GM12878 (cell line): ENCODE measurements at regions not wholly inside any gene's neighbourhood (a gene's known extent, or its start where the extent isn't known, plus 50 kb on each side); places are given as distances from the start of the nearest gene placed in this dataset.

Source experiments
- ATAC-seq: fragments of 200-7000 bp; cut with Tn5 transposase; 3 replicates; pipeline ENCODE4 v1.9.1; 2020; ENCODE audit warnings: mild to moderate bottlenecking, moderate library complexity
- BruUV-seq: library from RNA; stranded (reverse); fragments of 400-500 nt; replicated peaks from 2 replicates; lab custom pipeline; 2021; lab: Mats Ljungman, UMichigan
- CTCF ChIA-PET: fragments of 300-600 bp; sonication (Branson Sonifier 250); formaldehyde crosslinking; extraction: SDS; loops from one replicate; lab custom pipeline; 2021; ENCODE audit warnings: inconsistent platforms; lab: Yijun Ruan, JAX
- POLR2A ChIA-PET: fragments of 350-600 bp; formaldehyde crosslinking; extraction: SDS; loops from one replicate; lab custom pipeline; 2021; ENCODE audit warnings: inconsistent platforms; lab: Charles Lee
- RAD21 ChIA-PET: fragments of 300-600 bp; sonication (Branson Sonifier 250); formaldehyde crosslinking; loops from one replicate; lab custom pipeline; 2023; ENCODE audit warnings: antibody characterized with exemption; ENCODE audit not compliant: unreplicated experiment; lab: Charles Lee
- SMC1A ChIA-PET: fragments of 300-600 bp; sonication (Branson Sonifier 250); formaldehyde crosslinking; loops from one replicate; lab custom pipeline; 2023; ENCODE audit not compliant: unreplicated experiment, uncharacterized antibody; lab: Charles Lee
- DNase-seq: peaks from one replicate; pipeline ENCODE4 v3.0.0-alpha.2; 2011; ENCODE audit warnings: low read depth, low spot score
- FAIRE-seq: peaks from 3 replicates; lab custom pipeline; 2011; peaks lifted over from hg19 to GRCh38; lab: Jason Lieb, UNC
- H2AFZ ChIP-seq: 2 replicates; pipeline ENCODE4 v1.6.0; 2011; ENCODE audit warnings: low read depth, low read length, control low read depth; ENCODE audit not compliant: control insufficient read depth
- H3K27ac ChIP-seq: 2 replicates; pipeline ENCODE4 v1.5.1; 2011; ENCODE audit warnings: control low read depth; ENCODE audit not compliant: control insufficient read depth, insufficient read depth
- H3K27me3 ChIP-seq, 2 experiments: replicated peaks in 1 of 2; 2 replicates each; pipeline versions ENCODE4 v1.6.0 to v1.6.1; 2011; ENCODE audit warnings: low read length in 1 of 2; ENCODE audit not compliant: control insufficient read depth in 2 of 2, insufficient read depth in 2 of 2
- H3K36me3 ChIP-seq, 2 experiments: 2 replicates each; pipeline ENCODE4 v1.5.1; 2011; ENCODE audit warnings: low read length in 1 of 2; ENCODE audit not compliant: control insufficient read depth in 2 of 2, insufficient read depth in 2 of 2
- H3K4me1 ChIP-seq: 2 replicates; pipeline ENCODE4 v1.6.1; 2011; ENCODE audit warnings: mild to moderate bottlenecking, low read length, moderate library complexity, mixed read lengths; ENCODE audit not compliant: control insufficient read depth, insufficient read depth
- H3K4me2 ChIP-seq: 2 replicates; pipeline ENCODE4 v1.6.0; 2011; ENCODE audit warnings: control low read depth; ENCODE audit not compliant: control insufficient read depth, insufficient read depth
- H3K4me3 ChIP-seq: fragments of 200-600 bp; sonication (generic); 2 replicates; pipeline ENCODE4 v1.5.1; 2016
- H3K79me2 ChIP-seq: 2 replicates; pipeline ENCODE4 v1.6.0; 2011; ENCODE audit warnings: low read length; ENCODE audit not compliant: control insufficient read depth, insufficient read depth
- H3K9ac ChIP-seq: 2 replicates; pipeline ENCODE4 v1.8.0; 2011; ENCODE audit warnings: low read length, control low read depth, mixed read lengths; ENCODE audit not compliant: control insufficient read depth, insufficient read depth
- H3K9me3 ChIP-seq: replicated peaks from 3 replicates; pipeline ENCODE4 v1.5.1; 2011; ENCODE audit warnings: mild to moderate bottlenecking, low read length; ENCODE audit not compliant: control insufficient read depth, insufficient read depth
- H4K20me1 ChIP-seq: 2 replicates; pipeline ENCODE4 v1.6.0; 2011; ENCODE audit not compliant: control insufficient read depth, insufficient read depth
- ASH2L ChIP-seq: fragments of 300-600, 200-600 bp; sonication (generic); IDR thresholded peaks from 2 replicates; pipeline ENCODE4 v1.6.1; 2017; ENCODE audit warnings: low read depth, mild to moderate bottlenecking, borderline replicate concordance
- ATF7 ChIP-seq: fragments of 450-650 bp; IDR thresholded peaks from 2 replicates; pipeline ENCODE4 v1.6.1; 2016; ENCODE audit warnings: low read depth, mild to moderate bottlenecking
- CUX1 ChIP-seq: IDR thresholded peaks from 2 replicates; pipeline ENCODE4 v1.6.1; 2012; ENCODE audit warnings: improper control_type of control experiment, low read depth, low read length; ENCODE audit not compliant: insufficient replicate concordance
- DPF2 ChIP-seq: fragments of 450-650 bp; IDR thresholded peaks from 2 replicates; pipeline ENCODE4 v1.6.1; 2017; ENCODE audit warnings: mild to moderate bottlenecking
- EED ChIP-seq: sonication (generic); IDR thresholded peaks from 2 replicates; pipeline ENCODE4 v1.6.1; 2016; ENCODE audit warnings: antibody characterized with exemption, low read depth
- ESRRA ChIP-seq: IDR thresholded peaks from 2 replicates; pipeline ENCODE4 v1.6.1; 2012; ENCODE audit warnings: mild to moderate bottlenecking, low read length, improper control_type of control experiment
- MTA3 ChIP-seq: IDR thresholded peaks from 2 replicates; pipeline ENCODE4 v1.6.1; 2012; ENCODE audit warnings: low read length, inconsistent platforms, borderline replicate concordance
- NR2F1 ChIP-seq: fragments of 450-650 bp; conservative IDR thresholded peaks from 2 replicates; pipeline ENCODE4 v1.6.1; 2017; ENCODE audit warnings: mild to moderate bottlenecking
- PAX8 ChIP-seq: fragments of 450-650 bp; IDR thresholded peaks from 2 replicates; pipeline ENCODE4 v1.6.1; 2017; ENCODE audit warnings: mild to moderate bottlenecking, moderate library complexity
- RAD51 ChIP-seq: fragments of 450-650 bp; IDR thresholded peaks from 2 replicates; pipeline ENCODE4 v1.6.1; 2016; ENCODE audit warnings: moderate library complexity, mild to moderate bottlenecking, inconsistent platforms
- RELB ChIP-seq: fragments of 450-650 bp; IDR thresholded peaks from 2 replicates; pipeline ENCODE4 v1.6.1; 2017; ENCODE audit warnings: low read depth, mild to moderate bottlenecking, moderate library complexity
- SMAD1 ChIP-seq: fragments of 450-650 bp; IDR thresholded peaks from 2 replicates; pipeline ENCODE4 v1.6.1; 2018; ENCODE audit warnings: mild to moderate bottlenecking, low read depth; ENCODE audit not compliant: partially characterized antibody
- SUPT20H ChIP-seq: IDR thresholded peaks from 2 replicates; pipeline ENCODE4 v1.6.1; 2011; ENCODE audit warnings: low read depth, mild to moderate bottlenecking, low read length, moderate library complexity, borderline replicate concordance; ENCODE audit not compliant: control insufficient read depth
- TCF12 ChIP-seq: IDR thresholded peaks from 2 replicates; pipeline ENCODE4 v1.6.1; 2011; ENCODE audit warnings: low read depth, mild to moderate bottlenecking, low read length
- WRNIP1 ChIP-seq: IDR thresholded peaks from 2 replicates; pipeline ENCODE4 v1.6.1; 2011; ENCODE audit warnings: low read depth, low read length, improper control_type of control experiment, borderline replicate concordance
- YBX1 ChIP-seq: fragments of 450-650 bp; IDR thresholded peaks from 2 replicates; pipeline ENCODE4 v1.6.1; 2016; ENCODE audit warnings: antibody characterized with exemption
- WGBS: methylation state at CpG from one replicate; pipeline ENCODE4 v1.1.6; 2016; ENCODE audit warnings: low lambda C conversion rate; ENCODE audit not compliant: insufficient replicate concordance, insufficient coverage; ENCODE audit errors: missing lambda C conversion rate; 5-methylcytosine and 5-hydroxymethylcytosine counted together
- in situ Hi-C: fragments of 300-500 bp; cut with MboI; formaldehyde crosslinking; loops from 9 replicates; pipeline ENCODE4 v1.14.3; 2018; ENCODE audit warnings: mixed read lengths
- intact Hi-C: fragments of 100-400 bp; cut with micrococcal nuclease; formaldehyde crosslinking; loops from one replicate; pipeline ENCODE4 v1.14.2; 2022; ENCODE audit not compliant: unreplicated experiment

GRCh38 chr7:31228957-31229356 lies 111.6 kb downstream of the NEUROD6 start:
- SMC1A ChIA-PET: no interaction called here
- in situ Hi-C loops: no loop called here
- DNase-seq: no peak
- Histone ChIP-seq H3K4me3 (no peak overlapping the region), H3K4me1 (no peaks in the 10 kb centered on the region), H3K9me3 (no peaks in the 10 kb centered on the region; the same call in 2 of the 3 replicates), H3K36me3 (no peaks in the 10 kb centered on the region), H3K4me2 (no peak overlapping the region), H2AFZ (no peak overlapping the region), H4K20me1 (no peaks in the 10 kb centered on the region), H3K27me3 (no peaks in the 10 kb centered on the region), H3K27ac (no peak overlapping the region), H3K79me2 (no peaks in the 10 kb centered on the region), H3K9ac (no peak overlapping the region)
- RAD21 ChIA-PET: no interaction called here
- no peak for ATAC-seq
- POLR2A ChIA-PET: no interaction called here
- WGBS: 8% methylated on average over 5 of the region's 6 CpGs
- intact Hi-C loops: no loop called here
- BruUV-seq: no TSS peak
- CTCF ChIA-PET: no interaction called here
- TF ChIP-seq RELB (no peak), PAX8 (no peak), SUPT20H (no peak), MTA3 (no peak), ESRRA (no peak), WRNIP1 (no peak), EED (no peak), DPF2 (no peak), NR2F1 (no peak), ATF7 (no peak), CUX1 (no peak), ASH2L (no peak), TCF12 (no peak), YBX1 (no peak), RAD51 (no peak), SMAD1 (no peak)
- FAIRE-seq: no peak
